GM12891 (cell line): ENCODE measurements at regions not wholly inside any gene's neighbourhood (a gene's known extent, or its start where the extent isn't known, plus 50 kb on each side); places are given as distances from the start of the nearest gene placed in this dataset.

Experiments used
- POLR2A ChIP-seq: IDR thresholded peaks from 2 replicates; pipeline ENCODE4 v1.6.1; 2011; ENCODE audit warnings: low read depth, low read length, control low read depth
- POLR2AphosphoS5 ChIP-seq: IDR thresholded peaks from 2 replicates; pipeline ENCODE4 v1.6.1; 2011; ENCODE audit warnings: low read depth, low read length, control low read depth
- POU2F2 ChIP-seq: IDR thresholded peaks from 2 replicates; pipeline ENCODE4 v1.6.1; 2011; ENCODE audit warnings: low read depth, mild to moderate bottlenecking, control low read depth, low read length, moderate library complexity
- TAF1 ChIP-seq: IDR thresholded peaks from 2 replicates; pipeline ENCODE4 v1.6.1; 2011; ENCODE audit warnings: low read depth, low read length, control low read depth

- no peak for TF ChIP-seq POLR2A
- TF ChIP-seq POLR2AphosphoS5: no peak
- TF ChIP-seq TAF1: no peak
- no peak for TF ChIP-seq POU2F2
Measured at GRCh38 chr7:15778191-15778590, 91.7 kb upstream of the MEOX2 start.
